Fibroblast of skin of right quadriceps (primary cell): ENCODE measurements at regions not wholly inside any gene's neighbourhood (a gene's known extent, or its start where the extent isn't known, plus 50 kb on each side); places are given as distances from the start of the nearest gene placed in this dataset.
"Not testable (repeated sequence)": the region's sequence is repeated elsewhere in the genome, so short reads cannot be mapped to it uniquely, and the experiment has no call there.

ENCODE experiments used
- DNase-seq: peaks from one replicate; pipeline ENCODE4 v3.0.0-alpha.2; 2013

DNA sequence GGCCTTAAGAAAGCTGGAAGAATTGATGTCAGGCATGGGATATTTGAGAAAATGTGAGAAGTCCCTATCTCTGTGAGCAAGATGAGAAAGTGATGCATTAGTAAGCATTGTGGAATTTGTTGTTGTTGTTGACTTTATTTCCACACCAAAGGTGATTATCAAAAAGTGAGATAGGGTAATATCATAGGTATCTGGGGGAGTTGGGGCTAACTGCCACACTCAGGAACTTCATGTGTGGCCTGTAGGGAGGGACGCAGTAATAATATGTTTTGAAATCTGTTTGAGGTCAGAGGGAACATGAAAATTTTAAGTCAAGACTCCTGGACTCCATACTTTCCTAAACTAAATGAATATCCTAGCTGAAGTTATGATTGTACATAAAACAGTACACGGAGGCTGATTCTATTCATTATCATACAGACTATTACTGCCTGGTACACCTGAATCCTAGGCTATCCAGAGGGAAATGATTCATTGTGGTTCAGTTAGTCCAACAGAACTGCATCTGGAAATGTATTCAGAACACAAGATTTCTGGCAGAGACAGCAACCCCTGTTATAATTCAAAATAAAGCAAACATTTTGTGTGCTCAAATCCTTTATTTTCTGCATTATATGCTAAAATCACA lies 304.8 kb downstream of the CPS1 start:
- DNase-seq = no peak

DNA sequence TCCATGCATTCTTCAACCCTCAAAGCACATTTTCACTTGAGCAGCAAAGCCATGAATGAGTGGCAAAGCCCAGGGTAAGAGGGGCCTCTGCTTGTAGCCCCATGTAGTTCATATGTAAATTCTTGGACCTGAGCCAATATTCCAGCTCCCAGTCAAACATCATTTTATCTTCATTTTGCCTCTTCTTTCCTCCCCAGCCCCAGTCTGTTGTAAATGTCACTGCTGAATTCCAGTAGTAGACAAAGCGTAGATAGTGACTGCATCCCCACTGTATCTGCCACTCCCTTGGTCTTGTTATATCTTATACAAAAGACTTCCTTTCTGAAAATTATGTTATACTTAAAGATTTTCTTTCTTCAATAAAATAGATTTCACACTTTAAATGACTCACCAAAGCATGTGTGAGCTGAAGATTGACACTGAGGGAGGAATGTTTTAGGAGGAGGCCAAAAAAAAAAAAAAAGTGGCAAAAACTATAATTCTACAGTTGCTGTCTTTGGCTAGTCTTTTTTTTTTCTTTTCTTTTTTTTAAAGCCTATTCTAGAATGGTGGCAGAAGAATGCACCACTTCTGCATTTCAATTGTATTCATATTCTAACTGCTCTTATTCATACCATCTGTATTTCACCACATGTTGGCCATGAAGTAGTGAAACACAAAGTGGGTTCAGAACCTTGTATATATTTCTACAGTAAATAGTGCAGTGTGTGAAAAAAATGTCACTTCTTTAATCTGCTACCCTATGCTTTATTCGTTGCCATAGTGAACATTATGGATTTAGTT lies 306.1 kb downstream of the CPS1 start:
- DNase-seq = no peak

DNA sequence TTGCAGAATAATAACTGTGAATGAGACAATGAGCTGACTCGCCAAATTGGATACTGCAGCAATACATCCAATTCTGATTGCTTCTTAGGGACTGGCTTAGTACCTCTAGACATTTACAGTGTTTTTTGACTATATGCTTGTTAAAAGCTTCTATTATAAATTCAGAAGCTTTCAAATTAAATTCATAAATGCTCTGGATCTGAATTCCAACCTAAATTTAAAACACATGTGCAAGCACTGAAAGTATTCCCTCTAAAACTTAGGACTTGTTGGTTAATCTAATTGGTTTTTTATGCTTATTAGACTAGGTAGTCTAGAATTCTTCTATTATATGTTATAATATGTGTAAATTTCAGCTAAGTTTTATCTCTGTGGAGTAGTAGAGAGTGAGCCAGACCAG lies 306.9 kb downstream of the CPS1 start:
- DNase-seq = no peak

DNA sequence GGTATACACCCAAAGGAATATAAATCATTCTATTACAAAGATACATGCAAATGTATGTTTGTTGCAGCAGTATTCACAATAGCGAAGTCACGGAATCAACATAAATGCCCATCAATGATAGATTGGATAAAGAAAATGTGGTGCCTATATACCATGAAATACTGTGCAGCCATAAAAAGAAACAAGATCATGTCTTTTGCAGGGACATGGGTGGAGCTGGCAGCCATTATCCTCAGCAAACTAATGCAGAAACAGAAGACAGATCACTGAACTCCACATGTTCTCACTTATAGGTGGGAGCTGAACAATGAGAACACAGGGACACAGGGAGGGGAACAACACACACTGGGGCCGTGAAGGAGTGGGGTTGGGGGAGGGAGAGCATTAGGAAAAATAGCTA lies 315.2 kb downstream of the CPS1 start:
- DNase-seq = not testable (repeated sequence)

DNA sequence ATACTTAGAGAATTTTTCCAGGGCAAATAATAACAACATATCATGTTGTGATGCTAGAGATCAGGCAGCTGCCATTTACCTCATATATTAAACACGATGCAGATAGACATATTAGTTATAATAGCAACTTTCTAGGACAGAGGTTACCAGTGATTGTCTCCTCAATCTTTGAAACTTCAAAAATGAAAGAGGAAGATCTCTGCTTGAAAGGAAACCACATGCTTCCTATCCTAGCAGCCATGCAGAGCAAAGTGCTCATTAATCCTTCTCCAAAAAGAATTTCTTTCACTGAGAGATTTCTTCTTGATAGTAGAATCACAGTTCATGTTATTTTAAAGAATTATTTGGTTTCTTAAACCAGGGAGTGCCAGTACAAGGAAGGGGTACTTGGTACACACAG lies 317.2 kb downstream of the CPS1 start:
- no peak for DNase-seq

DNA sequence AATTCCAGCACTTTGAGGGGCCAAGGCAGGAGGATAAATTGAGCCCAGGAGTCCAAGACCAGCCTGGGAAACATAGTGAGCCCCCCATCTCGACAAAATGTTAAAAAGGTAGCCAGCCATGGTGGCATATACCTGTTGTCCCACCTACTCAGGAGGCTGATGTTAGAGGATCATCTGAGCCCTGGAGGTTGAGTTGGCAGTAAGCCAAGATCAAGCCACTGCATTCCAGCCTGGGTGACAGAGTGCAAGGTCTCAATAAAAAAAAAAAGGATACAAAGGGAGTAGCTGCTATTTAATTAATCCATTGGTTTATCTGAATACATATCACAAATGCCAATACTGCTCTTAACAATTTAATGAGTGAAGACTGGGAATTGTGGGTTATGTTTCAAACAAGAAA lies 327.8 kb downstream of the CPS1 start:
- no peak for DNase-seq

DNA sequence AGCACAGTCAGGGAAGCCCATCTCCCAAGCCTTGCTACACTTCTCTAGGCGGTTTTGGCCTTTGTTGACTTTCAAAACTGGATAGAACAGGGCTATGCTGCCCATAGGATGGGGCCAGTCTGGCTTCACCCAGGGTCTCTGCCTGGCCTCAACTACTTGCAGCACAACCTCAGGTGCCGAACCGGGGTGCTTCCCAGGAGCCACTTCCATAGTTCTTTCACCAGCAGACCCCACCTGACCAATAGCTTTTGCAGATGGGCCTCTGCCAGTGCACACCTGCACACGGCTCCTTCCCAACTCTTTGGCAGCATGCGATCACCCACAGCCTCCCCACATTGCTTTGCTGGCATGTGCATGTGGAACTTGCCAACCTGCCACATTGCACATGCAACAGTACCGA lies 331.6 kb downstream of the CPS1 start:
- DNase-seq = no peak

DNA sequence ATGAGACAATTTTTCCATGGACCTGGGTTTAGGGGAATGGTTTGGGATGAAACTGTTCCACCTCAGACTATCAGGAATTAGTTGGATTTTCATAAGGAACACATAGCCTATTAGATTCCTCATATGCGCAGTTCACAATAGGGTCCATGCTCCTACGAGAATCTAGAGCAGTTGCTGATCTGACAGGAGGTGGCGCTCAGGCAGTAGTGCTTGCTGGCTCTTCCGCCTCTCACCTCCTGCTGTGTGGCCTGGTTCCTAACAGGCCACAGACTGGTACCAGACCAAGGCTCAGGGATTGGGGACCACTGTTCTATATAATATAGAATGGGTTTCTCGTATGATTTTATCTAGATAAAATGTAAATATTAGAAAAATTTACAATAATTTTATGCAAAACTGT lies 338.7 kb downstream of the CPS1 start:
- DNase-seq = no peak

DNA sequence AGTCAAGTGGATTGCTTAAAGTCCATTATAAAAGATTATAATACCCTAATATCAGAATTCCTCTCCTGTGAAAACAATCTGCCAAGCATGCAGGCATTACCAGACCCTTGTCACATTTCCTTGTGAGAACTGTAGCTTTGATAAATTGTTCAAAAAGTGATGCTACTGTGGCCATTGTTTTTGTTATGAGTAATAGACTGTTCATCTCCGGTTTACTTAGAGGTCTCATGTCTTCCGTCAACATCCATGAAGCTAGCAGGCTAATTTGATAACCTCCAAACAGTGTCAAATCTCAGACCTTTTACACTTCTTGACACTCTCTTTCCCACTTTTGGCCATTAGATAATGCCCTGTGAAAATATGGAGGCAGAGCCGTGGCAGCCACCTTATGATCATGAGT lies 342.7 kb downstream of the CPS1 start:
- DNase-seq = no peak

DNA sequence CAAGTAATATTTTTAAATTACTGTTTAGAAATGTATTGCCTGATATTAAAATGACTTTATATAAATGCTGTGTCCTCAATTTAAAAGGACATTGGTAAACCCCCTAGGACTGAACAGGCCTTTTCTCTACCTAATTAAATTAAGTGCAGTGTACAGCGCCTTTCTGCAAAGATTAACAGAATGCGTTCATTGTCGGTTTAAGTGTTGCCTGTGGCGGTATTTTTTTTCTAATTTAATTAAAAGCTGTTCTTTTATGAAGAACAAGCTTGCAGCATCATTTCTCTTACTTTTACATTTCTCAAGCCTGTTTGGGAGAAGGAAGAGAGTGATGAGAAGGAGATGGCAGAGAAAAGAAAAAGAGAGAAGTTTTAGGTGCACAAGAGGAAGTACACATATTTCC lies 344.9 kb downstream of the CPS1 start:
- DNase-seq = no peak

DNA sequence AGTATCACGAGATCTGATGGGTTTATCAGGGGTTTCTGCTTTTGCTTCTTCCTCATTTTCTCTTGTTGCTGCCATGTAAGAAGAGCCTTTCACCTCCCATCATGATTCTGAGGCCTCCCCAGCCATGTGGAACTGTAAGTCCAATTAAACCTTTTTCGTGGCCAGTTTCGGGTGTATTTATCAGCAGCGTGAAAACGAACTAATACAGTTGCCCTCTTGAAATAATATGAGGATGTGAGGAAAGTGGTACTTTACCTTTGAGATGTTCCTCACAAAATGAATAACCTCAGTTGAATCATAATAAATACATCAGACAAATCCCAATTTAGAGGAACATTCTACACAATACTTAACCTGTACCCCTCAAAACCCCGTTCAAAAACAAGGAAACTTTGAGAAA lies 356.4 kb downstream of the CPS1 start:
- DNase-seq = no peak

DNA sequence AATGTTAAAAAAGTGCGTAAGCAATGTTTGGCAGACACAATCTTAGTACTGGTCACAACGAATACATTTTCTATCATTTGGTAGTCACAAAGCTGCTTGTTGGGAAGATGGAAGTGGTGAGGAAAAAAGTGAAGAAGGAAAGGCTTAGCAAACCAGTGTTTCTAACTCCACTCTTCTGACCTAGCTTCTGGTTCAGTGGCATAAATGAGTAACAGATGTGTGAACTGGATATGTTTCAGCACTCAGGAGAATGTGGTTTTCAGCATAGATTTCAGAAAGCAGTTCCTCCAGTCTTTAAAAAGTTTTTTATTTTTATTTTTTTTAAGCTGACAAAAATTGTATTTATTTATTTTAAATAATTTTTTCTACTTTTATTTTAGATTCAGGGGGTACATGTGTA lies 357.1 kb downstream of the CPS1 start:
- no peak for DNase-seq

DNA sequence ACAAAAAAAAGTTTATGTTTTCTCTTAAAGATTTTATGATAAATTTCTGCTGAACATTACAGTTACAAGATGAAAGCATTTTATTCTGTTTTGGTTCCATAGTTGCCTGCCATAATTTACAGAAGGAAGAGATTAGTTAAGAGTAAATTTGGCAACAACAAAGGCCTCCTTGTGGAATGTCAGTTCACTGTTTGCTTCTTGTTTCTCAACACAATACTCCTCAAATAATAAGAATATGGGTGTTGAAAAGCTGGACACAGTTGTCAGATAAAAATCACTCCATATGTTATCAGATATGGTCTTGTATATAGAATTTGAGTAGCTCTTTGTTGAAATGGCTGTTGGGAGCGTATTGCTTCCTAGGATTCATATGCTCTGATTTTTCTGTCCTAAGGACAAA lies 359.5 kb downstream of the CPS1 start:
- no peak for DNase-seq

DNA sequence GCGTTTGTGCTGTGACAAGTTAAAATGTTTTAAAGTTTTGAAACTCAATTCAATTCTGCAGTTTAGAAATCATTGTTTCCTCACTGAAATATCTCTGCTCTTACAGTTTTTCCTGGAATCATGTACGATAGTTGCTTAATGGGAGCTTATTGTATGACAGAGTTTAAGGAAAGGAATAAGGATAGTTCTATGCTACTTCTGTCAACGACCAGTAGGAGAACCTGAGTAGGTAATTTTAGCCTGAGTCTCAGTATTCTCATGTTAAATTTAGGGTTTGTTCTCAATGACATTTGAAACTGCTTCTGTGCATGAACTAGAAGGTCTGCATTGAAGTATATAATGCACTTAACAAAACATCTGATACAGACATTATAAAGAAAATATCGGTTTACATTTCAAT lies 361.1 kb downstream of the CPS1 start:
- no peak for DNase-seq

DNA sequence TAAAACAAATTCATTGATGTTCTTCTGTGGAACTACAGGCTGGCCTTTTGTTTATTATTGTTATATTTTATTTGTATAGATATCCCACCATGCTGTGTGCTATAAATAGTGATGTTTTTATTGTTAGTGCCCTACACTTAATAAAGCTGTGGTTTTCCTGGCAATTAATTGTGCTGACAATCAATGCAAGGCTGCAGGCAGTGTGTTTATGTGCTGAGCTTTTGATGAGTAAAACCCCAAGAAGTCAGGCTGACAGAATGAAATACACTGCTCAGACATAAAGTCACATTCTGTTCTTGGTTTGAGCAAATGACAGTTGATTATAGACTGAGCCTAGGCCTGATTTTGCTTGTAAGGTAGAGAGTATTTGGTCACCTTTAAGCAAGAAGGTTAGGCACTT lies 362.7 kb downstream of the CPS1 start:
- no peak for DNase-seq

DNA sequence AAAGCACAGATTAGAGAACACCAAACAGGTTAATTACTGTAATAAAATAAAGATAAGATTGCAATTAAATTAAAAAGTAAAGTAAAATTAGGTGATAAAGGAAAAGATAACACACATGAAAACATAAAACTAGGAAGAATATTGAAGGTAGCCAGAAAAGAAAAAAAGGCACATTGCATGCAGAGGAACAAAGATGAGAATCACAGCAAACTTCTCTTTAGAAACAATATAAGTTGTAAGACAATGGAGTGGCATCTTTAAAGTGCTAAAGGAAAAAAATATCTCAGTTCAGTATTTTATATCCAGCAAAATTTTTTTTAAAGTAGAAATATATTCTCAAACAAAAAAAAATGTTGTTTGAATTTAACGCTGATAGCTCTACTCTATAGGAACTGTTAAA lies 366.0 kb downstream of the CPS1 start:
- DNase-seq = no peak

DNA sequence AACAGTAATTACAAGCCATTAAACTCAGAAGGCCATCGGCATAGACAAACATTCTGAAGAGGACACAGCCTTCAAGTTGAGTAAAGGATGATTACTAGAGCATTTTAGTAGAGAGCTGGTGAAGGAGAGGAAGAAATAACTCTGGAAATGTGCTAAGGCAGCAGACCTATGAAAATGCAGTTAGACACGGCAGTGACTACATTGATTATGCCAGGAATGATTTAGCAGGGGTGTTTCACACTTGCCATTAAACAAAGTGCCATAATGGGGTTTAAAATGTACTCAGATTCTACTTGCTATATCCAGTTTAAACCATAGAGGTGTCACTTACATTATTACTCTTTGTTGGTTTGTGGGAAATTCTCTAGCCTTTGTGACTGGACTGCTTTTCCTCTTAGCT lies 372.3 kb downstream of the CPS1 start:
- DNase-seq = no peak

DNA sequence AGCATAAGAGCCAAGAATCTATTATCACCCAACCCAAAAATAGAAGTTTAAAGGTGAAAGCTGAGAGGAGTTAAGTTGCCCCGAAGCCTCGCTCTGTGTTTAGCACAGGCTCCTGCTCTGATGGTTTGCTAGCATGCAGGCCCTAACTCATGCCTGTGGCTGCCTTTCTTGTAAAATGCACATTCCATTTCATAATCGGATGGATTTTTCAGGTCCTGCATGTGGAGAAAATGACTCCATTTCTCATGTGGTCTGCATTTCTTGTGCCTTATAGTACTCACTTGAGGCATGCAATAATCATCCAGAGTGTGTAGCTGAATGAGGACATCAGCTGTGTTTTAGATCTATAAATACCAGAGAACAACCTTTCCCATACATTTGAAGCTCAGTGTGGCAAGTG lies 381.8 kb downstream of the CPS1 start:
- DNase-seq = peak; percentile 5

DNA sequence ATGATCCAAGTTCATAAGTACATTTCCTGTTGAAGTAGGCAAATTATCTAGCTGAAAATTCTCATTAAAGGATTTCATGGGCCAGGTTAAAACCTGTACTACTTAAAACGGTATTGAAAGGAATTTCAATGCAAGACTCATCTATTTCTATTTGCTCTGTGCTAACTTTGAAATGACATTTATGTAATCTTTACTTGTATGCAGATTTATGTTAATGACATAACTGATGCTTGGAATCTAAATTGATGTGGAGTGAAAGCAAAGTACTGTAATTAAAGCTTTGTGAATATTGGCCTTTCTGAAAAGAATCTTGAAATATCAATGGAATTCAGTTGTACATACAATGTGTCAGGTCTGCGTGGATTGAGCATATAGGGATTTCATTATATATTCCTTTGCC lies 390.0 kb downstream of the CPS1 start:
- DNase-seq = no peak

DNA sequence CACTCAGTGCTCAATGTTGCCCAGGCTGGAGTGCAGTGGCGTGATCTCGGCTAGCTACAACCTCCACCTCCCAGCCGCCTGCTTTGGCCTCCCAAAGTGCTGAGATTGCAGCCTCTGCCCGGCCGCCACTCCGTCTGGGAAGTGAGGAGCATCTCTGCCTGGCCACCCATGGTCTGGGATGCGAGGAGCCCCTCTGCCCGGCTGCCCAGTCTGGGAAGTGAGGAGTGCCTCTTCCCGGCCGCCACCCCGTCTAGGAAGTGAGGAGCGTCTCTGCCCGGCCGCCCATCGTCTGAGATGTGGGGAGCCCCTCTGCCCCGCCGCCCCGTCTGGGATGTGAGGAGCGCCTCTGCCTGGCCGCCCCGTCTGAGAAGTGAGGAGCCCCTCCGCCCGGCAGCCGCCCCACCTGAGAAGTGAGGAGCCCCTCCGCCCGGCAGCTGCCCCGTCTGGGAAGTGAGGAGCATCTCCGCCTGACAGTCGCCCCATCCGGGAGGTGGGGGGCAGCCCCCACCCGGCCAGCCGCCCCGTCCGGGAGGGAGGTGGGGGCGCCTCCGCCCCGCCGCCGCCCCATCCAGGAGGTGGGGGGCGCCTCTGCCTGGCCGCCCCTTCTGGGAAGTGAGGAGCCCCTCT lies 394.1 kb downstream of the CPS1 start:
- DNase-seq = not testable (repeated sequence)

DNA sequence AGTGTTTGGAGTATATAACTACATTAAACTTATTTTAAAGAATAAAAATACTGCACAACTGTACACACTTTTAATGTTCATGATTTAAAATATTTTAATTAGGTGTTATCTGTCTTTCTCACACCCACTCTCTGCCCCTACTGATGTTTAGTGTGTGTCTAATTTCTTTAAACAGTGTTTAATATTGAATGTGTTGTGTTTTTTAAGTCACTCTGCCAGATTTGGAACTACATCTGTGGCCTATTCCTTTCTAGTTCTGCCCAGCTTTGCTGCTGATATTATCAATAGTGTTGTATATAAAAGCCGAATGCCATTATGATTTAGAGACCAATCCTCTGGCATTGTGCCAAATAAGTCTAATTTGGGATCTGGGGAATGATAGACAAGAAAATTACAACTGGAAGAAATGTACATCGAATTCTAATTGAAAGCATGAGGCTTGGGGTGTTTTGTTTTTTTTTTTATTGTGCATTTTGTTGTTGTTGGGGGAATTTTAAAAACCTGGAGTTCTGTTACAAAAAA lies 398.0 kb downstream of the CPS1 start:
- DNase-seq = no peak

DNA sequence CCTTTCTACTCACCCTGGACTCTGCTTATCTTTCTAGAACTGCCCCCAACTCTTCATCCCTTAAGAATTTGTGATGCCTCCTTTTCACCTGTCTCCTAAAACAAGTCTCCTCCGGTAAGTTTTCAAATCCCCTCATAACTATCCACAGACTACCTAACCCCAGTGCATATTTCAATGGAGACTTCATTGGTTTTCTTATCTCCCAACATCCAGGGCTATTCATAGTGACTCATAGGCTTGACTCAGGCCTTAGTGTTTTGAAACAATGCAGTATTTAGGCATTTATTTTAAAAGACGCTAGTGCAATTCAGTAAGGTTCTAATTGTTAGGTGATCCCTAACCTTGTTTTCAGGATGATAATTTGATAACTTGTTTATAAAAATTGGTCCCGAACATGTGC lies 399.2 kb downstream of the CPS1 start:
- DNase-seq = peak; percentile 6

DNA sequence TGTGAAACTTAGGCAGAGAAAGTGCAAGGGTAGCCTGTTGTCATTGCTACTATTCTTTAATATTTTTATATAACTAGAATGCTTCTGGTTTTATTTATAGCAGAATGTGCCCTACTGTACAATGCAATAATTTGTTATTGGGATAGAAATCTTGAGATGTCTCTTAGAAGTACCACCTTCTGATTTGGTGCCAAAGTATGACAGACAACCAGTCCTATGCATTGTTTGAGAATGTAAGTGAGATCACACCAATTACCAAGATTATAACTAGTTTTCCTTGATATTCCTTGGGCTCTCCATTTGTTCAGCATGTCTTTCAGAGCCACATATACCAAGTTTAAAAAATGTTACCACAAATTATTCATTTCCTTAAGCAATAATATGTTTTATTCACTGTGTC lies 399.7 kb downstream of the CPS1 start:
- DNase-seq = no peak

DNA sequence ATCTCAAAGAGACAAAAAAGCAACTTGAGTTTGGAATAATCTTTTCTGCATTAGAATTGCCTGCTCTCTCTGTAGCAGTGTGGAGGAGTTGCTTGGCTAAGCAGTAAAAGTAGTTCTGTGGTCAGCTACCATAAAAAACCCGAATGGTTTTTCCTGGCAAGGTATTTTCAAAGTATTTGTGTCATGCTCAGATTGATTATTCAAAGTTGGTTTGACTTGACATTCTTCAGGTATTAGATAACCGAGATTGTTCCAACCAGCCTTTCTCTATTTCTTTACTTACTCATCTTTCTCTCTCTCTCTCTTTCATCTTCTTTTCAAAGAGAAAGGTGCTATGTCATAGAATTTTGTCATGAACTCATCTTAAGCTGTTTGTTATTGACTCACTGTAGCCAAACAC lies 404.9 kb downstream of the CPS1 start:
- no peak for DNase-seq
